HCT116 (cell line): ENCODE measurements at regions not wholly inside any gene's neighbourhood (a gene's known extent, or its start where the extent isn't known, plus 50 kb on each side); places are given as distances from the start of the nearest gene placed in this dataset.

Experiments used
- ATAC-seq: fragments of 200-7000 bp; cut with Tn5 transposase; 2 replicates; pipeline ENCODE4 v1.9.1; 2020; ENCODE audit warnings: mild to moderate bottlenecking, moderate library complexity
- BruUV-seq: library from RNA; stranded (reverse); fragments of 400-500 nt; replicated peaks from 2 replicates; lab custom pipeline; 2021; lab: Mats Ljungman, UMichigan
- CTCF ChIA-PET: fragments of 300-600 bp; sonication (Branson Sonifier 250); formaldehyde crosslinking; loops from one replicate; lab custom pipeline; 2021; ENCODE audit warnings: antibody characterized with exemption; lab: Charles Lee
- POLR2A ChIA-PET: fragments of 300-600, 350-600 bp; sonication (Branson Sonifier 250); formaldehyde crosslinking; loops from one replicate; lab custom pipeline; 2021; ENCODE audit warnings: antibody characterized with exemption; lab: Charles Lee
- RAD21 ChIA-PET, 2 experiments: fragments of 300-600 bp; sonication (Branson Sonifier 250); formaldehyde crosslinking; loops; one replicate each; lab custom pipeline; 2023; ENCODE audit warnings: low total read pairs in 2 of 2; ENCODE audit not compliant: uncharacterized antibody in 2 of 2, unreplicated experiment in 2 of 2, low non-redundant PET in 1 of 2; lab: Charles Lee
- DNase-seq: peaks from one replicate; pipeline ENCODE4 v3.0.0-alpha.2; 2010; ENCODE audit warnings: low read depth, low spot score
- H2AFZ ChIP-seq: fragments of 200-600 bp; shearing (Covaris generic), sonication (generic); 2 replicates; pipeline ENCODE4 v1.6.1; 2017; ENCODE audit warnings: low read depth, mixed run types, mixed read lengths, antibody characterized with exemption, low read length; ENCODE audit not compliant: poor library complexity, severe bottlenecking
- H3K27ac ChIP-seq: 2 replicates; pipeline ENCODE4 v1.5.1; 2012; ENCODE audit warnings: low read depth, low read length
- H3K27me3 ChIP-seq: fragments of 200-600 bp; sonication (generic); 2 replicates; pipeline ENCODE4 v1.6.1; 2016; ENCODE audit warnings: mixed run types, low read length, mixed read lengths; ENCODE audit not compliant: insufficient read depth
- H3K36me3 ChIP-seq, 2 experiments: fragments of 200-500 bp in 1 of 2; fragments of 200-600 bp in 1 of 2; sonication (Bioruptor generic) in 1 of 2; sonication (generic) in 1 of 2; 2 replicates each; pipeline versions ENCODE4 v1.5.1 to v1.6.1; 2014 to 2016; ENCODE audit warnings: low read length in 2 of 2, inconsistent platforms in 1 of 2, mixed read lengths in 1 of 2, mixed run types in 1 of 2; ENCODE audit not compliant: insufficient read depth in 2 of 2, control insufficient read depth in 1 of 2
- H3K4me1 ChIP-seq, 2 experiments: fragments of 200-600 bp in 1 of 2; sonication (generic) in 1 of 2; 2 replicates each; pipeline versions ENCODE4 v1.5.1 to v1.6.1; 2012 to 2017; ENCODE audit warnings: low read length in 2 of 2, inconsistent platforms in 1 of 2, mild to moderate bottlenecking in 1 of 2, mixed read lengths in 1 of 2, mixed run types in 1 of 2, moderate library complexity in 1 of 2; ENCODE audit not compliant: insufficient read depth in 2 of 2, control insufficient read depth in 1 of 2
- H3K4me2 ChIP-seq: fragments of 200-600 bp; sonication (generic); 2 replicates; pipeline ENCODE4 v1.6.1; 2017; ENCODE audit warnings: mixed run types, low read length, mixed read lengths
- H3K4me3 ChIP-seq, 2 experiments: fragments of 200-600 bp in 1 of 2; sonication (generic) in 1 of 2; replicated peaks in 1 of 2; 2 replicates each; pipeline ENCODE4 v1.5.1; 2011 to 2016; ENCODE audit warnings: low read length in 2 of 2, control low read depth in 1 of 2, low read depth in 1 of 2, mild to moderate bottlenecking in 1 of 2, mixed read lengths in 1 of 2, mixed run types in 1 of 2
- H3K79me2 ChIP-seq: fragments of 200-600 bp; sonication (generic); 2 replicates; pipeline ENCODE4 v1.6.1; 2017; ENCODE audit warnings: mild to moderate bottlenecking, mixed run types, low read length, moderate library complexity, mixed read lengths; ENCODE audit not compliant: insufficient read depth
- H3K9ac ChIP-seq: fragments of 200-600 bp; sonication (generic); 2 replicates; pipeline ENCODE4 v1.6.1; 2016; ENCODE audit warnings: low read length, mixed read lengths
- H3K9me2 ChIP-seq: fragments of 200-600 bp; sonication (generic), shearing (Covaris generic); 2 replicates; pipeline ENCODE4 v1.6.1; 2017; ENCODE audit warnings: mixed run types, mild to moderate bottlenecking, moderate library complexity; ENCODE audit not compliant: insufficient read depth
- H3K9me3 ChIP-seq, 2 experiments: fragments of 200-500 bp in 1 of 2; fragments of 200-600 bp in 1 of 2; sonication (Bioruptor generic) in 1 of 2; sonication (generic) in 1 of 2; 2 replicates each; pipeline ENCODE4 v1.6.1; 2014 to 2017; ENCODE audit warnings: low read length in 2 of 2, mixed read lengths in 2 of 2, inconsistent platforms in 1 of 2, low read depth in 1 of 2, mild to moderate bottlenecking in 1 of 2, mixed run types in 1 of 2, moderate library complexity in 1 of 2; ENCODE audit not compliant: control insufficient read depth in 1 of 2, insufficient read depth in 1 of 2
- H4K20me1 ChIP-seq: fragments of 200-600 bp; sonication (generic), shearing (Covaris generic); 2 replicates; pipeline ENCODE4 v1.6.1; 2017; ENCODE audit warnings: mixed run types, mild to moderate bottlenecking, moderate library complexity; ENCODE audit not compliant: insufficient read depth
- CBX3 ChIP-seq: IDR thresholded peaks from 2 replicates; pipeline ENCODE4 v1.6.1; 2012; ENCODE audit warnings: low read depth
- CEBPB ChIP-seq: IDR thresholded peaks from 2 replicates; pipeline ENCODE4 v1.6.1; 2012; ENCODE audit warnings: low read depth
- ELF1 ChIP-seq: IDR thresholded peaks from 2 replicates; pipeline ENCODE4 v1.6.1; 2012; ENCODE audit warnings: low read depth, borderline replicate concordance
- EZH2 ChIP-seq: fragments of 200-600 bp; sonication (generic); IDR thresholded peaks from 2 replicates; pipeline ENCODE4 v1.6.1; 2017; ENCODE audit warnings: antibody characterized with exemption, mixed run types
- EZH2phosphoT487 ChIP-seq: fragments of 200-600 bp; IDR thresholded peaks from 2 replicates; pipeline ENCODE4 v1.6.1; 2018; ENCODE audit warnings: antibody characterized with exemption, borderline replicate concordance
- FOSL1 ChIP-seq: IDR thresholded peaks from 2 replicates; pipeline ENCODE4 v1.6.1; 2012; ENCODE audit warnings: low read depth
- POLR2A ChIP-seq: IDR thresholded peaks from 2 replicates; pipeline ENCODE4 v1.7.0; 2011; ENCODE audit warnings: borderline replicate concordance; ENCODE audit not compliant: insufficient read depth, insufficient read length; ENCODE audit errors: extremely low read depth
- POLR2AphosphoS5 ChIP-seq: IDR thresholded peaks from 2 replicates; pipeline ENCODE4 v1.6.1; 2011; ENCODE audit warnings: mild to moderate bottlenecking, low read depth, low read length, moderate library complexity
- REST ChIP-seq: IDR thresholded peaks from 2 replicates; pipeline ENCODE4 v1.6.1; 2012; ENCODE audit warnings: low read depth
- YY1 ChIP-seq: IDR thresholded peaks from 2 replicates; pipeline ENCODE4 v1.6.1; 2011; ENCODE audit warnings: low read length, low read depth, moderate library complexity, mild to moderate bottlenecking; ENCODE audit not compliant: insufficient replicate concordance; ENCODE audit errors: extremely low read depth
- ZNF274 ChIP-seq: fragments of 200-500 bp; sonication (Bioruptor generic); IDR thresholded peaks from 2 replicates; pipeline ENCODE4 v1.6.1; 2014; ENCODE audit warnings: mild to moderate bottlenecking, low read depth, low read length, inconsistent platforms
- intact Hi-C: fragments of 100-400 bp; cut with micrococcal nuclease; formaldehyde crosslinking; loops from 2 replicates; pipeline ENCODE4 v1.10.0; 2022

GRCh38 chr1:79785964-79786363, 779.4 kb upstream of the ADGRL4 start:
- Histone ChIP-seq H3K4me1 (no peaks in the 10 kb centered on the region), H3K4me3 (no peak overlapping the region), H3K27ac (no peak overlapping the region), H3K9me2 (0 out of 2 replicates have a peak, but pooled peaks cover 3% of the 10 kb centered on the region), H3K9ac (no peak overlapping the region), H3K36me3 (no peaks in the 10 kb centered on the region), H3K4me2 (no peak overlapping the region), H3K79me2 (no peaks in the 10 kb centered on the region), H3K9me3 (no peaks in the 10 kb centered on the region), H4K20me1 (no peaks in the 10 kb centered on the region), H3K27me3 (no peaks in the 10 kb centered on the region), H2AFZ (no peak overlapping the region)
- no peak for DNase-seq
- intact Hi-C loops: no loop called here
- ChIA-PET CTCF (no interaction called here), POLR2A (no interaction called here), RAD21 (no interaction called here)
- ATAC-seq: no peak
- TF ChIP-seq CBX3 (no peak), ZNF274 (no peak), EZH2phosphoT487 (no peak), FOSL1 (no peak)
- no TSS peak for BruUV-seq

- RAD21 ChIA-PET: no interaction called here
- Histone ChIP-seq H3K9ac (no peak overlapping the region), H3K9me2 (0 out of 2 replicates have a peak, but pooled peaks cover 3% of the 10 kb centered on the region), H3K79me2 (no peaks in the 10 kb centered on the region), H3K9me3 (no peaks in the 10 kb centered on the region), H3K4me2 (no peak overlapping the region), H3K4me3 (no peak overlapping the region), H3K4me1 (no peaks in the 10 kb centered on the region)
- no TSS peak for BruUV-seq
- DNase-seq: no peak
- no peak for ATAC-seq
- CTCF ChIA-PET: no interaction called here
- POLR2A ChIA-PET: no interaction called here
- TF ChIP-seq ZNF274 (no peak), YY1 (no peak), CEBPB (no peak), REST (no peak), CBX3 (no peak), EZH2 (no peak), POLR2A (no peak), POLR2AphosphoS5 (no peak), ELF1 (no peak)
- TF ChIP-seq, all 23 proteins: peak for 0
- no peak overlapping the region for H2AFZ ChIP-seq
- intact Hi-C loops: no loop called here
- no peaks in the 10 kb centered on the region for H3K27me3 ChIP-seq
- H4K20me1 ChIP-seq: no peaks in the 10 kb centered on the region
- H3K27ac ChIP-seq: no peak overlapping the region
- H3K36me3 ChIP-seq: no peaks in the 10 kb centered on the region
Observed at GRCh38 chr1:79785561-79785960, 779.0 kb upstream of the ADGRL4 start.
